ENCODE measurements at regions not wholly inside any gene's neighbourhood (a gene's known extent, or its start where the extent isn't known, plus 50 kb on each side); places are given as distances from the start of the nearest gene placed in this dataset.

DNA sequence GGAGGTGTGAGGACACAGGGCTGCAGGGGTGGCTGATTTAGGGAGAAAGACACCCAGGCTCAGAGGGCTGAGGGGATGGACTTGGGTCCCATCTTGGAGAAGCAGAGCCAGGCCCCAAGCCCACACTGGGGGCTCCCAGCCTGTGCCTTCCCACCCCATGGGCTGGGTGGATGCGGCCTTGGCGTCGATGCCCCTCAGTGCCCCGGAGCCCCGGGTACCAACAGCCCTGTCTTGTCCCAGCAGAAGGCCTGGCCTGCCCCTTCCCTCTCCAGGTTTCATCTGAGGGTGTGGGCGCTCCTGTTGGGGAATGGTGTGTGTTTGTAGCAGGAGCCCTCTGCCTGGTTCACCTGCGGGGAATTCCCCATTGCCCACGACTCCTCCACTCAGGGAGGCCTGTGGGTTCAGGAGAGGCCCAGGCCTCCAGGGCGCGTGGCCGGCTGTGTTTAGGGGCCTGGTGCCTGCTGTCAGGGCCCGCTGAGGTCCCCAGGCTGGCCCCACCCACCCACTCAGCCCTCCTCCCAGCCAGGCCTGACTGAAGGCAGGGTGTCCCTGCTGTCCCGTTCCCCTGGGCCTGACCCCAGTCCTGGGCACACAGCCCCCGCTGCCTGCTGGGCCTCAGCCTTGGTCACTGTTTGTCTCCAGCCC, 51.1 kb upstream of the BEGAIN start:
- DNase-seq (ENCODE audit: low read depth in 2 of 2) = no peak

- no peak for DNase-seq (ENCODE audit: low read depth in 2 of 2)
These were observed 52.1 kb upstream of the BEGAIN start for GRCh38 chr14:100639280-100639679.

DNA sequence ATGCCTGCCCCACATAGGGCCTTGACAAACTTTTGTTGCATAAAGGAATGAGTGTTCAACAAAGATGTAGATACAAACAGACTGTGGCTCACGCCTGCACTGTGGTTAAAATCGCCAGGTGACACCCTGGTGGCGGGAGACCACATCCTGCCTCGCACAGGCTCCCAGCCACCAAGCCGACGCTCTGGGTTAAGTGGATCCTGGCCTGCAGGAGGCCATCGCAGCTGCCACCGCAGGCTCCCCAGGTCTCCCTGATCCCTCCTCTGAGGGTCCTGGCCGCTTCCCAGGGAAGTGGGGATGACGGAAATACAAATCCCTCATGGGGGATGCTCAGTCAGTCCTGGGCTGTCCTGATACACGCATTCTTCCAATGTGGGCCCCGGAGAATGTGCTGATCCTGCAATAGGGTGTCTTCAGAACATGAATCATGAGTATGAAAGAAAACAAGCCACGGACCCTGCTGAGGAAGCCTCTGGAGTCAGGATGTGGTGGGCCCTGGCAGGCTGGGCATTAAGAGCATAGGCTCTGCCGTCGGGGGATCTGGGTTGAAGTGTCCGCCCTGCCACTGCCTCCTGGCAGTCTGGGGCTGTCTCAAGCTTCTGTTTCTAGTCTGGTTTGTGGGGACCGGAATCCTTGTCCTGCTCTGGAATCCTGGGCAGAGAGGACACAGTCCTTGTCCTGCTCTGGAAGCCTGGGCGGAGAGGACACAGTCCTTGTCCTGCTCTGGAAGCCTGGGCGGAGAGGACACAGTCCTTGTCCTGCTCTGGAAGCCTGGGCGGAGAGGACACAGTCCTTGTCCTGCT, 53.5 kb upstream of the BEGAIN start:
- peak; percentile 42 to 55 for DNase-seq (ENCODE audit: low read depth in 2 of 2)

- DNase-seq (ENCODE audit: low read depth in 2 of 2) = no peak
These were observed 54.1 kb upstream of the BEGAIN start for GRCh38 chr14:100641274-100641860.

GRCh38 chr14:100643426-100643825, 56.2 kb upstream of the BEGAIN start:
- no peak for DNase-seq (ENCODE audit: low read depth in 2 of 2)

DNA sequence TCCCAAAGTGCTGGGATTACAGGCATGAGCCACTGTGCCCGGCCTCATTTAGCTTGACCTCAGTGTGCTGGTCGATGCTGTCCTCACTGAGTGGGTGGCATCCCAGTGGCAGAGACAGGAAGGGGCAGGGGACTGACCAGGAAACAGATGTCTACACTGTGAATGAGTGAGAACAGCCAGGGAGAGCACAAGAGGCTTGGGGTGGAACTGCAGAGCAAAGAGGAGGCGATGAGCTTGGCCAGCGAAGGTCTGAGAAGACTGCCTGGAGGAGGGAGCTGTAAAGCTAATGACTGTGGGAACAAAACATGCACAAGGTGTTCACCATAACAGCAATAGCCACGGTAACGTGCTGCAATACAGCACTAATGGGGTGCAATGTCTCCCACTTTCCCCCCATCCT, 57.2 kb upstream of the BEGAIN start:
- DNase-seq (ENCODE audit: low read depth in 2 of 2) = no peak

- DNase-seq (ENCODE audit: low read depth in 2 of 2) = no peak
These were observed 57.6 kb upstream of the BEGAIN start for GRCh38 chr14:100644784-100645183.

DNA sequence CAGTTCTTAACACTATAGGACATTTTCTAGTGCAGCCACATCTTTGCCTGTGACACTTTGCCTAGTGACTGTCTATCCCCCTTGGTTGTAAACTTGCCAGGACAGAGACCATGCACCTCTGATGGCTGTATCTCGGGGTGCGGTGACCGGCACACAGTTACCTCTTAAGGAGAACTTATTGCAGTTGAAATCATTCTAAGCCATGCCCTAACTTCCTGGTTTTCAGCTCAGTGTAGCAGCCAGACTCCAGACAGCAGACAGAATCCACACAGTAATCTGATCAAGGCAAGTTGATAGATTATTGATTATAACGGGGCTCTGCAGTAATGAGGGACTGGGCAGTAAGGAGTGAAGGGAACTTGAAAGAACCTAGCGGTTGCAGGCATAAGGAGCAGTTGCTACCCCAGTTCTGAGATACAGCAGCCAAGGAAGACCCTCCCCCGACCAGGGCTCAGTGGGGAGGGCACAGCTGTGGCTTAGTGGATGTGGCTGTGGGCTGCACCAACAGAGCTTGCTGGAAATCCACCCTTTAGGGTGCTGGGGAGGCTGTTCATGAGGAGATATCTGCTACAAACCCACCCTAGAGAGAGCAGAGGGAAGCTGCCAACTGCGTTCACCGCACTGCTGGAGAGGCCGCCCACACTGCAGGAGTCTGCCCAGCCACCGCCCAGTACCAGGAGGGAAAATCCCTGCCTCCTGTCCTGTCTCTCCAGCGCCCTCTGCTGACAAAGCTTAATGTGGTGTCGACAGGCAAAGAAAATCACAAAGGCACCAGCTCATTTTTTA, 58.2 kb upstream of the BEGAIN start:
- DNase-seq (ENCODE audit: low read depth in 2 of 2) = peak; percentile 35 to 69

GRCh38 chr14:100645982-100646314, 58.7 kb upstream of the BEGAIN start:
- no peak for DNase-seq (ENCODE audit: low read depth in 2 of 2)

- no peak for DNase-seq (ENCODE audit: low read depth in 2 of 2)
These were observed 61.4 kb upstream of the BEGAIN start for GRCh38 chr14:100648474-100649172.

DNA sequence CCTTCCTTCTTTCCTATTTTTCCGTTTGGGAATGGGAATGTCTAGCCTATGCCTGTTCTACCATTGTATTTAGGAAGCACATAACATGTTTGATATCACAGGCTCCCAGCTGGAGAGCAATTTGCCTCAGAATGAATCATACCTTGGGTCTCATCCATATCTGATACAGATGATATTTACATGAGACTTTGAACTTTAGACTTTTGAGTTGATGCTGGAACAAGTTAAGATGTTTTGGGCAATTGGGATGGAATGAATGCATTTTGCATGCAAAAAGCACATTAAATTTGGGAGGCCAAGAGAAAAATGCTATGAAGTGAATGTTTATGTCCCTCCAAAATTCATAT, 61.9 kb upstream of the BEGAIN start:
- no peak for DNase-seq (ENCODE audit: low read depth in 2 of 2)

DNA sequence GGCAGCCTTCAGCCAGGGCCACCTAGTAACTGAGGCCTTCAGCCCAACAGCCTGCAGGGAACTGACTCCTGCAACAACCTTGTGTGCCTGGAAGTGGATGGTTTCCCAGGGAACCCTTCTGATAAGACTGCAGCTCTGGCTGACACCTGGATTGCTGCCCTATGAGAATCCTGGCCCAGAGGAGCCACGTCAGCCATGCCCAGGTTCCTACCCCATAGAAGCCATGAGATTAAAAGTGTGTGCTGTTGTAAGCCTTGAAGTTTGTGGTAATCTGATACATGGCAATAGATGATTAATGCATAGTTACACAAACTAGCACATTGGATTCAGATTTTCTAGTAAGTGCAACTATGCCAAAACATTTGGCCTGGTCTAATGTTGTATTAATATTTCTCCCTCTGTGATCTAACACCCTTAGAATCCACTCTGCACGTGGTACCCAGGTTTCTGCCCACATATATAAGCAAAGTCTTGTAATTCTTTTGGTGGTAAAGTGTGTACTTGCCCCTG, 64.8 kb upstream of the BEGAIN start:
- DNase-seq (ENCODE audit: low read depth in 2 of 2) = no peak

GRCh38 chr14:100652744-100653143, 65.5 kb upstream of the BEGAIN start:
- DNase-seq (ENCODE audit: low read depth in 2 of 2) = no peak

GRCh38 chr14:100653409-100653808, 66.2 kb upstream of the BEGAIN start:
- no peak for DNase-seq (ENCODE audit: low read depth in 2 of 2)

- DNase-seq (ENCODE audit: low read depth in 2 of 2) = no peak
These were observed 67.0 kb upstream of the BEGAIN start for GRCh38 chr14:100654025-100654813.

DNA sequence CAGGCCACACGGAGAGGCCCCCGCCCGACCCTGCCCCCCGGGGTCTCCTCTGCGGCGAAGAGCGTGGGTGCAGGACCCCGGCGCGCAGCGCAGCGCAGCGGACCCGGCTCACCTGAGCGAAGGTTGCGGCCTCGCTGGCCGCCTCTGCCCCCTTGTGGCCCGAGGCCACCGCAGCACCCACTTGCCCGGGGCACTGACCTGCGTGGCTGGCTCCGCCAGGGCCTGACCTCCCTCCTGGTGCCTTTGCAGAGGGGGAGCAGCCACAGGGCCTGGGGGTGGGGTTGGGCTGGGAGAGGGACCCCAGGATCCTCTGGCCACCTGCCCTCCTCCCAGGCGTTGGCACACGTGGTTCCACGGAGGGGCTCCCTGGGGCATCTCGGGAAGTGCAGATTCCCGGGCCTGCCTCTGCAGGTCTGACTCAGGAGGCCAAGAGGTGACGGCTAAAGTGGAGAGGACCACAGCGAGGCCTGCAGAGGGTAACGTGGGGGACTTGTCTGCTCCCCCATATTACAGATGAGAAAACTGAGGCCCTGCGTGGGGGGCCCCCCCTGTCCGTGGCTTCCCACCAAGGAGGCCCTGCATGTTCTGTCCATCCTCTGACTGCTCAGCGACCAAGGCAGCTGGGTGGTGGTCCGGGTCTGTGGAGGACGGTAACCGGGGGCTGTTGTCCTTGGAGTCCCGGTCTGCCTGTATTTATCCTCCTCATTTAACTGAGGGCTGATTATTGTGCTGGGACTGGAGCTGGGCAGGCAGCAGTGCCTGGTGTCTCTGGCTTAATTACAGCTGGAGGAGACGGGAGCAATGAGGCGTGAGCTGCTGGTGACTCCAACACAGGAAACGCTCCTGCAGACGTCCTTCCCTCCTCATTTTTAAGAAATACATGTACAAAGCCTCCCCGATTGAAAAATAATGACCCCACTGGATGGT, 67.9 kb upstream of the BEGAIN start:
- DNase-seq (ENCODE audit: low read depth in 2 of 2) = no peak

GRCh38 chr14:100655741-100656085, 68.5 kb upstream of the BEGAIN start:
- DNase-seq (ENCODE audit: low read depth in 2 of 2) = no peak

DNA sequence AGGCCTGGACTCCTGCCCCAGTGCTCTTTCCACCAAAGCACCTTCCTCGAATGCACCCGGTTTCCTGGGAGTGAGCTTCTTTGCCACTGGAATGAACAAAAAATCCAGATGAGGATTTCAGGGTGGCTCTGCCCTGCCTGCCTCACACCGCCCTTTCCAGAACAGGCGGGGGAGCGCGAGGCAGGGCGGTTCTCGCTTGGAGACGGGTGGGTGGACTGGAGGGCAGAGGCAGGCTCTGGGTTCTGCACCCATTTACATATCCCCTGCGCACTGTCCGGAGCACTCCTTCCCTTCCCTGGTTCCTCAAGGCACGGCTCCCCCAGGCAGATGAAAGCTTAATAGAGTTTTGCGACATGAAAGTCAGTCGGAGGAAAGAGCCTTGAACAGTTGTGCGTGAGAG, 69.7 kb upstream of the DLK1 start:
- no peak for DNase-seq (ENCODE audit: low read depth in 2 of 2)

- no peak for DNase-seq (ENCODE audit: low read depth in 2 of 2)
These were observed 68.9 kb upstream of the DLK1 start for GRCh38 chr14:100657780-100658179.
